ENCODE measurements at regions not wholly inside any gene's neighbourhood (a gene's known extent, or its start where the extent isn't known, plus 50 kb on each side); places are given as distances from the start of the nearest gene placed in this dataset.

GRCh38 chr5:51748647-51749046, 365.4 kb downstream of the ISL1 start:
- 80% methylated on average over 1 of the region's 2 CpGs; no CpG with 5 or more reads in 1 of the 2 experiments for WGBS, 2 experiments (ENCODE audit: insufficient coverage in 2 of 2)
- Histone ChIP-seq H3K36me3 (ENCODE audit: control insufficient read depth, insufficient read depth, low read length) (no peaks in the 10 kb centered on the region), H3K4me3 (ENCODE audit: extremely low read depth, insufficient read depth, low read length, poor library complexity, severe bottlenecking) (no peak overlapping the region), H3K9me3 (ENCODE audit: control insufficient read depth, low read length) (no peaks in the 10 kb centered on the region), H3K27ac (ENCODE audit: low read depth, low read length, severe bottlenecking) (no peak overlapping the region), H3K4me1 (ENCODE audit: control insufficient read depth, insufficient read depth, low read length, poor library complexity, severe bottlenecking) (no peaks in the 10 kb centered on the region)

Data from mesodermal cell (in vitro differentiated cells).